ENCODE measurements at regions not wholly inside any gene's neighbourhood (a gene's known extent, or its start where the extent isn't known, plus 50 kb on each side); places are given as distances from the start of the nearest gene placed in this dataset.
A peak's percentile ranks its signal among the peaks of the same experiment; 100 is the strongest.
"Not testable (repeated sequence)": the region's sequence is repeated elsewhere in the genome, so short reads cannot be mapped to it uniquely, and the experiment has no call there.

DNA sequence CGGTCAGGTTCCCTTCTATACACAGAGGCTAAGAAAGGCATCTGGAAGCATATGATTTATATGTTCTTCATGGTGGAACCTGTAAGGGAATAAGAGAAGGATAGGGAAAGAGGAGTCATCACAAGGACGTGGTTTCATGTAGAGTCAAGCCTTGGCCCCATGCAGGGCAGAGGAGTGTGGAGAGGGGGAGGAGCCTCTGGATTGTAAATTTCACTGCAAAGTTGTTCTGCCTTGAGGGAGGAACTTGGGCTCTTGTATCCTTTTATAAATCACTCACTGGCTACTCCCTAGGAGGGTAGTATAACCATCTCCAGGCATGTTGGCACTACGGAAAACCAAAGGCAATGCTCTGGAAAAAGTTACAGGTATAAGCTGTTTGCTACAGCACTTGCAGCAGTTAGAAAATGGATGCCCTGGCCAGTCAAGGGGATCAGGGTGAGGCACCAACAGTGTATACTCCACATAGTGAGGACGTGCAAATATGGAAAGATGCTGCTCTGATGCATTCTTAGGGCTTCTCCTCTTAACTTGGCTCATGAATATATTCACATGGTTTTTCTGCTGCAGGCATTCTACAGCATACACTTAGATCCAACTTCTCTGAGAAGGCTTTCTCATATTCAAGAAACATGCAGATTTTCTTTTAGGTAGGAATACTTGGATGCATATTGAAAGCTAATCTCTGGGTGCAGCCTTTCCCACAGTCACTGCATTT, 60.3 kb upstream of the ZNF81 start:
- DNase-seq (ENCODE audit: low spot score) = no peak

DNA sequence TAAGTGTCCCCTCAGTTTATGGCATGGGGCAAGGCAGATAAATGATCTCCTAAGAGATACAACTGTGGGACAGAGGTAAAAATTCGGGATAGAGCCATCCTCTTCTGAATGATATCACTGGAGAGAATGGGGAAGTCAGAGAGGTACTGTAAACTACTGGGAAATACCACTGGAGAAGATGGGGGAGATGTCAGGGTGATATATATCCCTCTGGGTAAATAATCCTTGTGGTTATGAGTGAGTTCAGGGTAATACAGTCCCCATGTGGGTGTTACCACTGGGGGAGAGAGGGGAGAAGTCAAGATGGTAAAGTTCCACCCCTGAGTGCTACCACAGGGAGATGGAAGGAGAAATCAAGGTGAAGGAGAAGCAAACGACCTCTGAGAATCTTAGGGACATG, 63.9 kb upstream of the ZNF81 start:
- no peak for DNase-seq (ENCODE audit: low spot score)

DNA sequence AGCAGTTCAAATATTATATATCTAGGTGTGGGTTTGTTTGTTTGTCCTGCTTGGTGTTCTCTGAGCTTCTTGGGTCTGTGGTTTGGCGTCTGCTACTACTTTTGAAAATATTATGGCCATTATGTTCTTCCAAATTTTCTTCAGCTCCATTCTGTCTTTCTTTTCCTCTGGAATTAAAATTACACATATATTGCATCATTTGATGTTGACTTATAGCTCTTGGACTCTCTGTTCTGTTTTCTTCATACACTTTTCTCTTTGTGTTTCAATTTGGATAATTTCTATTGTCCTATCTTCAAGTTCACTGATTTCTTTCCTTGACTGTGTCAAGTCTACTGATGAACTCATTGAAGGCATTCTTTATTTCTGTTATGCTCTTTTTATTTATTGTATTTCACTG, 65.2 kb upstream of the ZNF81 start:
- DNase-seq (ENCODE audit: low spot score) = no peak

GRCh38 chrX:47762826-47763225, 73.9 kb upstream of the ZNF81 start:
- DNase-seq (ENCODE audit: low spot score) = not testable (repeated sequence)

GRCh38 chrX:47752685-47753084, 84.0 kb upstream of the ZNF81 start:
- DNase-seq (ENCODE audit: low spot score) = no peak

- DNase-seq (ENCODE audit: low spot score) = peak; percentile 4
Measured at GRCh38 chrX:47751670-47752069, 85.0 kb upstream of the ZNF81 start.

- no peak for DNase-seq (ENCODE audit: low spot score)
Measured at GRCh38 chrX:47749185-47749967, 87.3 kb upstream of the ZNF81 start.

GRCh38 chrX:47748576-47748975, 88.1 kb upstream of the ZNF81 start:
- no peak for DNase-seq (ENCODE audit: low spot score)

- DNase-seq (ENCODE audit: low spot score) = no peak
Measured at GRCh38 chrX:47746446-47746845, 87.5 kb upstream of the UXT start.

DNA sequence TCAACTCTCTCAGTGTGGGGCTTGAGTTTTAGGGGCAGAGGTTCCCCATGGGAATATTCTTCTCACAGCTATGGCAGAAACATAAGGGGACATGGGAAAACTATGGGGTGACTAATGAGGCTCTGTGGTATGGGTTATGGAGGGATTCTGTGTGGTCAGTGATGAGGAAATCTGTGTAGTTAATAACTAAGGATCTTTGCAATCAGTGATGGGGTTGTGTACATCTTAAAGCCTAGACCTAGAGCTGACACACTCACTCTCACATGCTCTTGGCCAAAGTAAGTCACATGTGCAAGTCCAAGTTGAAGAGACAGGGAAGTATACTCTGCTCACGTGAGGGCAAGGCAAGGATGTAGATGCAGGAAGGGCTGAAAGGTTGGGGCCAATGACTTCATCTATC, 86.4 kb upstream of the UXT start:
- no peak for DNase-seq (ENCODE audit: low spot score)

GRCh38 chrX:47743504-47743903, 84.5 kb upstream of the UXT start:
- no peak for DNase-seq (ENCODE audit: low spot score)

GRCh38 chrX:47738870-47739269, 79.9 kb upstream of the UXT start:
- DNase-seq (ENCODE audit: low spot score) = not testable (repeated sequence)

GRCh38 chrX:47723689-47724088, 64.7 kb upstream of the UXT start:
- DNase-seq (ENCODE audit: low spot score) = peak; percentile 12

GRCh38 chrX:47723083-47723482, 64.1 kb upstream of the UXT start:
- no peak for DNase-seq (ENCODE audit: low spot score)

GRCh38 chrX:47722260-47722659, 63.3 kb upstream of the UXT start:
- no peak for DNase-seq (ENCODE audit: low spot score)

- not testable (repeated sequence) for DNase-seq (ENCODE audit: low spot score)
Measured at GRCh38 chrX:47715078-47715477, 56.1 kb upstream of the UXT start.

- DNase-seq (ENCODE audit: low spot score) = peak; percentile 6
Measured at GRCh38 chrX:47712675-47713074, 53.7 kb upstream of the UXT start.

- DNase-seq (ENCODE audit: low spot score) = no peak
Measured at GRCh38 chrX:47710252-47710651, 51.3 kb upstream of the UXT start.
